H9 (cell line): ENCODE measurements at regions not wholly inside any gene's neighbourhood (a gene's known extent, or its start where the extent isn't known, plus 50 kb on each side); places are given as distances from the start of the nearest gene placed in this dataset.

Experiments used
- DNase-seq: peaks from one replicate; pipeline ENCODE4 v3.0.0-alpha.2; 2017
- H2AFZ ChIP-seq: one replicate; pipeline ENCODE4 v1.6.1; 2013; ENCODE audit warnings: mild to moderate bottlenecking, low read length, control low read depth, moderate library complexity
- H2AK5ac ChIP-seq: 2 replicates; pipeline ENCODE4 v1.6.1; 2013; ENCODE audit warnings: low read length, control low read depth, mixed read lengths; ENCODE audit not compliant: insufficient read length
- H2BK120ac ChIP-seq: one replicate; pipeline ENCODE4 v1.6.1; 2013; ENCODE audit warnings: low read depth, mild to moderate bottlenecking, low read length, control low read depth, inconsistent platforms; ENCODE audit not compliant: poor library complexity, severe bottlenecking
- H2BK12ac ChIP-seq: 2 replicates; pipeline ENCODE4 v1.6.1; 2013; ENCODE audit warnings: low read length, control low read depth, mixed read lengths, low read depth; ENCODE audit not compliant: insufficient read length
- H2BK15ac ChIP-seq: 2 replicates; pipeline ENCODE4 v1.6.1; 2013; ENCODE audit warnings: low read depth, low read length, control low read depth
- H2BK20ac ChIP-seq: one replicate; pipeline ENCODE4 v1.6.1; 2013; ENCODE audit warnings: low read depth, mild to moderate bottlenecking, low read length, control low read depth, inconsistent platforms; ENCODE audit not compliant: poor library complexity, severe bottlenecking
- H2BK5ac ChIP-seq: 2 replicates; pipeline ENCODE4 v1.6.1; 2013; ENCODE audit warnings: low read length, control low read depth, mixed read lengths; ENCODE audit not compliant: insufficient read length
- H3K14ac ChIP-seq: 2 replicates; pipeline ENCODE4 v1.6.1; 2013; ENCODE audit warnings: low read length, control low read depth; ENCODE audit not compliant: insufficient read depth
- H3K18ac ChIP-seq: 2 replicates; pipeline ENCODE4 v1.6.1; 2013; ENCODE audit warnings: low read depth, mild to moderate bottlenecking, mixed read lengths, low read length, control low read depth; ENCODE audit not compliant: insufficient read length
- H3K23ac ChIP-seq: 2 replicates; pipeline ENCODE4 v1.6.1; 2013; ENCODE audit warnings: low read length, control low read depth, mixed read lengths, low read depth; ENCODE audit not compliant: insufficient read length
- H3K23me2 ChIP-seq: 2 replicates; pipeline ENCODE4 v1.6.1; 2013; ENCODE audit warnings: low read depth, mild to moderate bottlenecking, mixed read lengths, low read length, control low read depth; ENCODE audit not compliant: insufficient read length, poor library complexity, severe bottlenecking
- H3K27ac ChIP-seq: 2 replicates; pipeline ENCODE4 v1.5.1; 2013; ENCODE audit warnings: low read length, control low read depth, mixed read lengths, low read depth; ENCODE audit not compliant: insufficient read length
- H3K27me3 ChIP-seq: 2 replicates; pipeline ENCODE4 v1.6.1; 2013; ENCODE audit warnings: low read length, control low read depth, inconsistent platforms; ENCODE audit not compliant: insufficient read depth
- H3K4ac ChIP-seq: 2 replicates; pipeline ENCODE4 v1.6.1; 2013; ENCODE audit warnings: low read depth, mild to moderate bottlenecking, control low read depth, inconsistent platforms, low read length, moderate library complexity
- H3K4me1 ChIP-seq: 2 replicates; pipeline ENCODE4 v1.6.1; 2013; ENCODE audit warnings: low read length, control low read depth, inconsistent platforms; ENCODE audit not compliant: insufficient read depth
- H3K4me2 ChIP-seq: 2 replicates; pipeline ENCODE4 v1.6.1; 2013; ENCODE audit warnings: low read length, control low read depth, mixed read lengths; ENCODE audit not compliant: insufficient read length, insufficient read depth
- H3K56ac ChIP-seq: 2 replicates; pipeline ENCODE4 v1.6.1; 2013; ENCODE audit warnings: low read depth, mild to moderate bottlenecking, mixed read lengths, low read length, control low read depth; ENCODE audit not compliant: insufficient read length
- H3K79me1 ChIP-seq: 2 replicates; pipeline ENCODE4 v1.6.1; 2013; ENCODE audit warnings: low read depth, mild to moderate bottlenecking, moderate library complexity, low read length, control low read depth, inconsistent platforms; ENCODE audit not compliant: insufficient read depth, poor library complexity, severe bottlenecking
- H3K79me2 ChIP-seq: 2 replicates; pipeline ENCODE4 v1.6.1; 2013; ENCODE audit warnings: low read length, control low read depth, inconsistent platforms; ENCODE audit not compliant: insufficient read depth
- H3K9ac ChIP-seq: 2 replicates; pipeline ENCODE4 v1.6.1; 2013; ENCODE audit warnings: low read length, control low read depth, mixed read lengths; ENCODE audit not compliant: insufficient read length; ENCODE audit errors: extremely low read depth
- H3K9me3 ChIP-seq: one replicate; pipeline ENCODE4 v1.6.1; 2013; ENCODE audit warnings: low read depth, low read length, inconsistent platforms; ENCODE audit not compliant: control insufficient read depth
- H3T11ph ChIP-seq: one replicate; pipeline ENCODE4 v1.6.1; 2013; ENCODE audit warnings: mild to moderate bottlenecking, low read length, control low read depth, inconsistent platforms
- H4K20me1 ChIP-seq: one replicate; pipeline ENCODE4 v1.6.1; 2013; ENCODE audit not compliant: control insufficient read depth, insufficient read length, insufficient read depth
- H4K5ac ChIP-seq: 2 replicates; pipeline ENCODE4 v1.6.1; 2013; ENCODE audit warnings: low read depth, mild to moderate bottlenecking, mixed read lengths, low read length, control low read depth; ENCODE audit not compliant: insufficient read length
- H4K8ac ChIP-seq: replicated peaks from 2 replicates; pipeline ENCODE4 v1.6.1; 2013; ENCODE audit warnings: low read length, control low read depth, mixed read lengths, low read depth; ENCODE audit not compliant: insufficient read length
- H4K91ac ChIP-seq: 2 replicates; pipeline ENCODE4 v1.6.1; 2013; ENCODE audit warnings: low read depth, mild to moderate bottlenecking, moderate library complexity, mixed read lengths, low read length, control low read depth; ENCODE audit not compliant: insufficient read length
- H3K27ac Mint-ChIP-seq, 3 experiments: 2 replicates in 2 of 3; 3 replicates in 1 of 3; pipeline ENCODE4 v1.8.0; 2020 to 2021; ENCODE audit warnings: mixed read lengths in 3 of 3, mild to moderate bottlenecking in 1 of 3, moderate library complexity in 1 of 3
- H3K27me3 Mint-ChIP-seq: 2 replicates; pipeline ENCODE4 v1.8.0; 2021; ENCODE audit warnings: low read depth, mild to moderate bottlenecking, moderate library complexity, mixed read lengths
- H3K36me3 Mint-ChIP-seq, 3 experiments: 2 replicates in 2 of 3; 3 replicates in 1 of 3; pipeline ENCODE4 v1.8.0; 2020 to 2021; ENCODE audit warnings: low read depth in 3 of 3, mixed read lengths in 3 of 3; ENCODE audit not compliant: insufficient read depth in 1 of 3
- H3K4me1 Mint-ChIP-seq, 2 experiments: 2 replicates each; pipeline ENCODE4 v1.8.0; 2020; ENCODE audit warnings: mixed read lengths in 2 of 2
- H3K4me3 Mint-ChIP-seq, 2 experiments: 2 replicates in 1 of 2; 3 replicates in 1 of 2; pipeline ENCODE4 v1.8.0; 2020 to 2021; ENCODE audit warnings: mild to moderate bottlenecking in 2 of 2, mixed read lengths in 2 of 2, moderate library complexity in 1 of 2
- H3K9me3 Mint-ChIP-seq, 2 experiments: 2 replicates in 1 of 2; 3 replicates in 1 of 2; pipeline ENCODE4 v1.8.0; 2020; ENCODE audit warnings: mild to moderate bottlenecking in 2 of 2, mixed read lengths in 2 of 2, moderate library complexity in 1 of 2
- CTCF ChIP-seq: fragments of 200-600 bp; sonication (generic); conservative IDR thresholded peaks from 3 replicates; pipeline ENCODE4 v1.8.0; 2021; ENCODE audit warnings: antibody characterized with exemption, mild to moderate bottlenecking
- WGBS: extraction: QIAGEN DNeasy Blood & Tissue Kit; methylation state at CpG from one replicate; pipeline ENCODE4 v1.1.7; 2013; ENCODE audit warnings: missing lambda C conversion rate, low lambda C conversion rate, mixed read lengths; ENCODE audit not compliant: insufficient read length; ENCODE audit errors: extremely low coverage; 5-methylcytosine and 5-hydroxymethylcytosine counted together

GRCh38 chr13:97588993-97589392 lies 155.0 kb downstream of the RAP2A start:
- Mint-ChIP-seq H3K36me3 (peaks cover 0 to 3% (median 0%) of the 10 kb centered on the region in 3 experiments; a peak in 1 of 7 replicates), H3K4me1 (peaks cover 2% of the 10 kb centered on the region in 2 experiments; a peak in 1 of 4 replicates), H3K27ac (no peak overlapping the region), H3K9me3 (peaks cover 0 to 3% of the 10 kb centered on the region in 2 experiments; a peak in 2 of 5 replicates), H3K4me3 (no peak overlapping the region), H3K27me3 (no peaks in the 10 kb centered on the region)
- Histone ChIP-seq H2BK12ac (no peak overlapping the region), H3K23me2 (no peaks in the 10 kb centered on the region), H3K27me3 (no peaks in the 10 kb centered on the region), H3K4ac (no peak overlapping the region), H2BK120ac (no peak overlapping the region), H3K4me2 (no peak overlapping the region), H3K27ac (no peak overlapping the region), H3K4me1 (no peaks in the 10 kb centered on the region), H4K20me1 (no peaks in the 10 kb centered on the region), H2AFZ (no peak overlapping the region), H2BK20ac (no peak overlapping the region), H3K18ac (no peak overlapping the region), H3K23ac (no peak overlapping the region), H3K14ac (no peak overlapping the region), H3T11ph (no peak overlapping the region), H4K91ac (no peak overlapping the region), H2BK15ac (no peak overlapping the region), H2BK5ac (no peak overlapping the region), H4K5ac (no peak overlapping the region), H4K8ac (no peak overlapping the region), H3K9ac (no peak overlapping the region), H3K9me3 (no peaks in the 10 kb centered on the region), H3K79me2 (no peaks in the 10 kb centered on the region), H3K56ac (no peak overlapping the region), H2AK5ac (no peak overlapping the region), H3K79me1 (no peaks in the 10 kb centered on the region)
- no CpG with 5 or more reads among the region's 1 CpG for WGBS
- DNase-seq: no peak
- peak; percentile 51 for TF ChIP-seq CTCF
